Stimulated activated CD4-positive, alpha-beta T cell treated with anti-CD3 and anti-CD28 coated beads, TNF-alpha, amount 100 ng/mL, for 1 hour (primary cell): ENCODE measurements at regions not wholly inside any gene's neighbourhood (a gene's known extent, or its start where the extent isn't known, plus 50 kb on each side); places are given as distances from the start of the nearest gene placed in this dataset.

ENCODE experiments used
- DNase-seq, 3 donors: peaks; one replicate each; pipeline ENCODE4 v3.0.0-alpha.2; 2020; ENCODE audit warnings: low read depth in 3 of 3, low spot score in 1 of 3

DNA sequence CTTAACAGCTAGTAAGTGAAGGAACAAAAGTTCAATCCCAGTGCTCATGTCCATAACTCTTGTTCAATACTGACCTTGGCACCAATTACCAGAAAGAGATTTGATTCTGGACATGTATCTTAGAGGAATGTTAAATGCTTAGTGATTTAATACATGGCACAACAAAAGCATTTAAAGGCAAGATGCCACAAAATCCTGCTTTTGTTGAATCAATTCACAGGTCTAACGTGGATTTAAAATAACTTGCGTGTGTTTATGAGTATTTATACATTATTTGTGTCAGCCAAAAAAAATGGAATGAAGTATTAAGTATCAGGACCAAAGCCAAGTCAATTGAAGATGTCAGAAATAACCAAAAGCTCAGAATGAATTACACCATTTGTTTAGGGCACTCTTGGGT is 85.4 kb upstream of the GIMD1 start:
- no peak for DNase-seq

DNA sequence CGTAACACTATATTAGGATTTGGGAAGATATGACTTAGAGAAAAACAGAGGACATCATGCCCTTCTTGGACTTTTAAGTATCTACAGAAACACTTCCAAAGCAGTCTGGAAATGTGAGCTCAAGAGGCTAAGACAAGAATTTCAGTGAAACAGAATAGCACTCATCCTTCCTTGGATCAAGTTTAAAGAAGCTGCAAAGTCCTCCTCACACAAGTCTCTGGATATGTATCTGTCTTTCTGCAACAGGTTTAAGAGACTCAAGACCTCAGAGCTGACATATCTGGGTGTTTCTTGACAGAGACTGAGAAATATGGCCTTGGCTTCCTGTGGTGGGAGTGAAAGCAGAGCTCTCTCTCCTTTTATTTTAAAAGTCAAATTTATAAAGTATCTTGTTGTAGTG is 82.5 kb upstream of the GIMD1 start:
- no peak for DNase-seq

DNA sequence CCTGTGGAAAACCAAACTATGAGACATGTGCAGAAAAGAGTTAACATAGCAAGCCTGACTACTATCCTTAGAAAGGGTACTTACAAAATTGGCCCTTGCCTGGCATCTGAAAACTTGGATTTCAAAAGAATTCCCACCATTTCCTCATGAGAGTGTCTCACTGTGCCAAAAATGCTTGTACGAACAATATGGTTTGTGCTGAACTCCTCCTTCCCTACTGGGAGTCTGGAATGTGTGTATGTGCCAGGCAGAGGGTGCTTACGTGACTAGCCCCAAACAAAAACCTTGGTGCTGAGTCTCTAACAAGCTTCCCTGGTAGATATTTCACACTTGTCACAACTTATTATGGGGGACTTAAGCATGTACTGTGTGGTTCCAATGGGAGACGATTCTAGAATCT is 81.7 kb upstream of the GIMD1 start:
- DNase-seq: no peak

DNA sequence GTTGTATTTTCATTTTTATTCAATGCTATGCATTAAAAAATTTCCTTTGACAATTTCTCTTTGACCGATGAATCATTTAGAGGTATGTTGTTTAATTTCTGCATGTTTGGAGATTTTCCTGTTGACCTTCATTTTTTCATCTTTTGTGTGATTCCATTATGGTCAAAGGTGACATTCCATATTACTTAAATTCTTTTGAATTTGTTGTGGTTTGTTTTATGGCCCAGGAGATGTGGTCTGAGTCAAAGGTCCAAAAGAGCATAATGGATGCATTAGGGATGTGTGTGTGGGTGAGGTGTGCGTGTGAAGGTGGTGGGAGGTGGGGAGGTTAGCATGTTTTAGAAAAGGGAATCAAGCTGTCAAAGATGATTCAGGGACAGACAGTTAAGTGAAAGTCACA is 76.0 kb upstream of the GIMD1 start:
- no peak for DNase-seq

DNA sequence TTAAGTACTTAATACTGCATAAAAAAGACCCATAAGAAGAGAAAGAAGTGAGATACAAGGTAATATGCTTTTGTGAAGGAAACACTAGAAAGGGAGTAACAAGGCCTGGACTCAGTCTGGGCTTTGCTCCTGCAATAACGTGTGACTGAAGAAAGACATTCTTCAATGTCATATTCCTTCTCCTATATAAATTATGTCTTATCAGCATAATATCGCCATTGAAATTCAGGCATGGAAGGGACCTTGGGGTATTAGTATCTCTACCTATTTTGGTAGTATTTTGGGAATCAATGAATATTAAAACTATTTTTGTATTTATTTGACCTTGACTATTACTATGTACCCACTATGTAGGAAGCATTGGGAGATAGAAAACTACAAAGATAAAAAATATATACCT is 62.2 kb upstream of the GIMD1 start:
- DNase-seq: no peak

DNA sequence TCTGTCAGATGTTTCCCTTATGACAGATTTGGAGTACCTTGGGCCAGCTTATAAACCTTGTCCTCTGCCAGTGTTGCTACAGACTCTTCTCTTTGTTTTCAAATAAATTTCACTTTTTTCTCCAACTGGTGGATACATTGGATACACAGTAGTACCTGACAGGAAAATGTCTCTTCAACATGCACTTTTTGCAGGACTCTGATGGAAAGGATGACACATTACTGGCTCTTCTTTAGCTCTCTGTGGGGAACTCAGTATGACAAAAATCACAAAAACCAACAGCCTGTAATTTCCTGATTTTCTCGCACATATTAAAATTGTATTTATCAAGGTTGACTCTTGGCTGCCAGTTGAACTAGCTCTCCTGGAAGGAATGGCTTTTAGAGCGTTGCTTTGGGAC is 61.3 kb upstream of the GIMD1 start:
- DNase-seq: no peak

DNA sequence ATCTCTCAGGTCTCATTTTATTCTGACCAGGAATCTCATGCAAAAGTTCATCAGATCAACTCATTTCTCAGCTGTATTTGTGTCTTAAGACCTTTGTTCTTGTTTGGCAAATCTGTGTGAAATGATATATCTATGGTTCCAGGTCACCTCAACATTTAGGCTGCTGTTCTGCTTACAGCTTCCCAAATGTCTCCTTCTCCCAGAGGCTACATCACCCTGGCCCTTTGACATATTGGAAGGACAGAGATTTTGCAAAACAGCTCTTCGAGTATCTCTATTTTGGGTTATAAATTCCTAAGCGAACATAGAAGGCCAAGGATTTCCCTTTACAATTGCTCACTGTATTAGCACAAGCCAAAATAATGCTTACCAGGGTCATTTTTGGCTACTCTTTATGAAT is 57.5 kb upstream of the GIMD1 start:
- no peak for DNase-seq

DNA sequence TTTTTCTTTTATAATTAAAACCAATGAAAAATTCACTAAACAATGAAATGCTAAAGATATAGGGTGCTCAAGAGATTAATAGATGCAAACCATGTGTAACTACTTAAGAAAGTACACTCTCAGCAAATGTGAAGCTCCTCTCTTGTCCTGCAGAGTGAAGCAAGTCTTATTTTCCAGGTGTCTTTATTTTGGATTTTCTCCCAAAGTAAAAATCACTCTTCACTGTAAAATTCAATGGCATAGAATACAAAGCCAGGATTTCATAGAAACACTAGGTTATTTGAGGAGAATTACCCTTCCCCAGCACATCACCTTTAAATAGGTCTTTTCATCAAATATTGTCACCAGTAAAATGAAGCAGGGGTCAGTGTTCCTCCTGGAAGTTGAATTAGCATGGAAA is 57.0 kb upstream of the GIMD1 start:
- no peak for DNase-seq

DNA sequence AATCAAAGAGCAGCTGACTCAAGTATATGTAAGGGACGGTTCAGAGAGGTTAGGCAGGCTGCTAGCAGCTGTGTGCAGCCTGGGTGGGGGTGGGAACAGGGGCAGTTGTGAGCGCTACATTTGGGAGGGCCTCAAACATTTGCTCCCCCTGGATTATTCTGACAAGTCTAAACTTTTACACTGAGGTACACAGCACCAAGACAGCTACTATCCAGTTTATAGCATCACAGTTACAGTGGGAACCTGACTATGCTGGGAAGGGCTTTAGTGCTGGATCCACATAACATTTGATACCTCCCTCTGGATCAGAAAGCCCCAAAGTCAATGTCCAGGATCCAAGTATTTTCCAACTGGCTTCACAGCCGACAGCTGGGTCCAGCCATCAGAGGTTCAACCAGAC is 55.8 kb upstream of the GIMD1 start:
- no peak for DNase-seq

DNA sequence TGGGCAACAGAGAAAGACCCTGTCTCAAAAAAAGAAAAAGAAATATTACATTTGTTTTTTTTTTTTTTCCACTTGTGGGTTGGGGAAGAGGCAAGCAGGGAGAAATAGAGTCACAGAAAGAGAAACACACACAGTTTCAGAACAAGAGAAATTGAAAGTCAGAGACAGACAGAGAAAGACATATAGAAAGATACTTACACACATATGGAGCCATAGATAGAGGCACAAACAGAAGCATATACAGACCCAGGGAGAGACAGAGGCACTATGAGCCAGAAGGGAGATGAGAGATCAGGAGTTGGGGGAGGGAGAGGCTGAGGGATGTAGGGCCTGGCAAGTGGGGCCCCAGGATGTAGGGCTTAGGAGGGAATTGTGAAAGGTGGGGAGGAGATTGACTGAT is 55.2 kb upstream of the GIMD1 start:
- DNase-seq: no peak

DNA sequence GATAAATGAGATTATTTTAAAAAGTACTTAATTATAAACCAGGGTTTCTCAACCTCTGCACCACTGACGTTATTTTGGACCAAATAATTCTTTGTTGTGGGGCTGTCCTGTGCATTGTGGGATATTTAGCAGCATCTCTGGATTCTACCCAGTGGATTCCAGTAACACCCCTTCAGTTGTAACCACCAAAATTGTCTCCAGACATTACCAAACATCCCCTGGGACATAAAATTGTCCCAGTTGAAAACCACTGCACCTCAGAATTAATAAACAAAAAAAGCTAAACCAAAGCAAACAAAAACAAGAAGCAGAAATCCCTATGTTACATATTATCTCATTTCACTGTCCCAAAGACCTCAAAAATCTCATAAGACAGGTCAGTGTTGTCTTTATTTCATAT is 54.2 kb upstream of the GIMD1 start:
- DNase-seq: no peak

DNA sequence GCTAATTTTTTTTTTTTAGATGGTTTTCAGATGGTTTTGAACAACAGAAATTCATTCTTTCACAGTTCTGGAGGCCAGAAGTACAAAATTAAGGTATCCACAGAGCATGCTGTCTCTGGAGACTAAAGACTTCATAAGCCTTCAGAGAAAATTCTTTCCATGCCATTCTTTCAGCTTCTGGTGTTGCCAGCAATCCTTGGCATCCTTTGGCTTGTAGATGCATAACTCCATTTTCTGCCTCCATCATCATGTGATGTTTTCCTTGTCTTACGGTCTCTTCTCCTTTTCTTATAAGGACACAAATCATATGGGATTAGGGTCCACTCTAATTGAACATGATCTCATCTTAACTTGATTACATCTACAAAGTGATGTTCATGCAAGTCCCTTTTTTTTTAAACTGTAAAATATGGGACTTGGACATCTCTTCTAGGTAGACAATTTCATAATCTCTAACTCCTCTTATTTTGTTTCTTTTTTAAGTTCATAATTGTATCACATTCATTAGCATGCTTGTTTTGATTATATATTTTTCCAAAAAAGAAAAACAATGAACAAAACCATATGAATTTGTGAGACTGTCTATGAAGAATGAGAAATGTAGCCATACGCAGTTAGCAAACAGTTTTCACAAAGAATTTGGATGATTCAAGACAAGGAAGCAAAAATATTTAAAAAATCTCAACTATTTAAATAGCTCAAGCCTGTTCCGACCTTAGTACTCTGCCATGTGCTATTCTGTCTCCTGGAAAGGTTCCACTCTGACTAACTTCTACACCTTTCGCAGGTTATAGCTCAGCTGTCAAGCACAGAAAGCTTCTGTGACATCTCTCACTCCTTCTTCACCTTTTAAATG is 53.1 kb upstream of the GIMD1 start:
- no peak for DNase-seq

DNA sequence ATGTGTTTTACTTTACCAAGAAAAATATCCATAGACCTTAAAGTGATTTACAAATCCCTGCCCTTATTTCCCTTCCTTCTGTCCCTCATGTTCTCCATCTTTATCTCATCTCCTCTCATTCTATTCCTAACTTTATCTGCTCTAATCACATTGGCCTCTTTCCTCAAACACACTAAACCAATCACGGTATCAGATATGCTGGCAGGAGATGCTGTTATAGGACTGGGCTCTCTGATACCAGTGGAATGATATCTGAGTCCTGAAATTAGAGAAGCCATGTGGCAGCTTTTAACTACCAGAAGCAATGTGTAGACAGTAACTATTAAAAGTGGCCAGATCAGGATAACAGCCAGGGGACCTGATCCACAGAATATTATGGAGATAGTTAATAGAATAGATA is 49.9 kb upstream of the GIMD1 start:
- DNase-seq: no peak
